ENCODE measurements at regions not wholly inside any gene's neighbourhood (a gene's known extent, or its start where the extent isn't known, plus 50 kb on each side); places are given as distances from the start of the nearest gene placed in this dataset.

DNA sequence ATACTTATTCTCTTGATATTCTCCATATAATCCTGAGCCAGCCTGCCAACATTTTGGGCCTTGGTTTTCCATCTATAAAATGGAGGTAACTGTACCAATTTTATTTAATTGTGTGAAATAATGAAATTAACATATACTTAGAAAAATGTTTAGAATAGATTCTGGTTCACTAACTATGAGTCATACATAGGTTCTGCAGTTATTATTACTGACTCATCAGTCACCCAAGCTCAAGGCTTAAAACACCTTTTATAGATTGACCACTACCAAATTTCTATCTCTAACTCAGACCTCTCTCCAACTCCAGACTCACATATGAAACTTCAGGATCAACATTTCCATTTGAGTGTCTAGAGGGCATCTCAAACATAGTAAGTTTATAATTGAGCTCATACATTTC is 1277.2 kb upstream of the GJE1 start:
- DNase-seq, result no peak

DNA sequence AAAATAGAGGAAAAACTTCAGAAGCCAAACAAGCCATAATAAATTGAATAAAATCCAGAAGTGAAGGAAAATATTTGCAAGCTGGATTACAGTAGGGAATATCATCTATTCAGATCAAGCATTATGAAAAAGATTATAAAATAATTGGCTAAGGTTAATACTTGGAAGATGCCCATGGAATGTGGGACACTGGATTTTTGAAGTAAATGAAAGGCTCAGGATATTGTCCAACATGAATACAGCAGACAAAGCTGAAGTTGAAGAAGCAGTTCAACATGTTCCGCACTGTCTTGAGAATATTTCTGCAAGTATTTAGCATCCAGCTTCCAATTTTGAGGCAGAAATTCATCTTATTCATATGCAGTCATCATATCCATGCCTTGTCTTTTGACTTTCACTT is 1278.4 kb upstream of the GJE1 start:
- DNase-seq, result no peak

DNA sequence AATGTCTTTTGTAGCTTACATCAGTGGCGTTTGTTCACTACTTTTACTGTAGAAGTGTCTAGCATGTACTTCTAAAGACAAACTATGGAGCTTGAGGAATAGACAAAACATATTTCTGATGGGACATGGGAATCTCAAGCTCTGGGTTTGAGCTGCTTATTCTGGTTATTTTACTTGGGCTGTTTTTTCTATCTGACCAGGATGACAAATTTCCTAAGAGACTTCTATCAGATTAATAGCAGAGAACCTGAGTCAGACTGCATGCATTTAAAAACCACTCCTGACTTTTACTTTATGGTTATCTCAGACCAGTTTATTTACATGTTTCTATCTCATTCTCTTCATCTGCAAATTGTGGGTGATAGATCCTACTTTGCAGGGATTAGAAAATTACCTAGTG is 1282.3 kb upstream of the GJE1 start:
- no peak for DNase-seq

GRCh38 chr6:140849456-140849855 is 1283.3 kb upstream of the GJE1 start:
- DNase-seq, result no peak

- no peak for DNase-seq
These were observed 1285.5 kb upstream of the GJE1 start for GRCh38 chr6:140847262-140847645.

DNA sequence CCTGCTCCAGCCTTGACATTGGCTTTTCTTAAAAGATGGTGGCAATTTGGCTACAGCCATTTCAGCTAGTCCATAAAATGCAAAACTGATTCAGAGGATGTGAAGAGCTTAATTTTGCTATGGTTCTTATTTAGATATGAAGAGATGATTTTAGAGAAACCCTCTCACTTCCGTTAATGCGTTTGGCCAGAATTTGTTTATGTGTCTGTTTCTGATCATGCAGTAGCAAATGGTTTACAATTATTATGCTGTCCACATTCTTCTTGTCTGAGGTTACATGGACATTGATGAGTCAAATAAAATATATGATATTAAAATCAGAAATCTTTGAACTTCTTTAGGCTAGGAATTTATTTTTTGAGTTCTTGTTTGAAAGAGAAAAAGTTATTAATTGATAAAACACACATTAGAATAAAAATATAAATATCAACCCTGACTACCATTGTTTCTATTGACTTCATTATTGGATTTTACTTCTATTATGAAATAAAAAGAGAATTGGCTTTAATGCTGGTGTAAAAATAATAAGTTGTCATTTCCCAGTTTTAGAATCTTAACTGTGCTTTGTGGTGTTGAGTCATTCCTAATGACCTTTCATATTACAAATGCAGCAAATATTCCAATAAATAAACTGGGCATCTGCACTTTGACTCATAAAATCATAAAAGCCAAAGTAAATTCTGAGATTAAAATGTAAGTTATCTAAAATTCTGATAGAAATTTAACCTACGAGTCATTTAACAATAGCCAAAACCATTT is 1286.0 kb upstream of the GJE1 start:
- no peak for DNase-seq

DNA sequence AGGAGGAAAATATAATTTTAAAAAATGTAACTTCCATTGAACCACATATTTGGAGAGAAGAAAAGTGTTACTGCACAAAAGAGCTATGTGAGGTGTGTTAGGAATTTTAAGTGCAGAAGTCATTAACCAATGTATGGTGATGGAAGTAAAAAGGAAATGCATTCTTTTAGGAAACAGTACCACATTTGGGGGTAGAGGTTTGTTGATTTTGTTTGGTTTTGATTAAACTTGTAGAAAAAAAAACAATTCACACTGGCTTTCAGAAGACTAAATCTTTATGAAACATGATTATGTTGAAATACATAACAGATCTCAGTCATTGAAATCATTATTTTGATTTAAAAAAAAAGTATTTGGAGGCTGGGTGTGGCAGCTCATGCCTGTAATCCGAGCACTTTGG is 1287.0 kb upstream of the GJE1 start:
- no peak for DNase-seq

DNA sequence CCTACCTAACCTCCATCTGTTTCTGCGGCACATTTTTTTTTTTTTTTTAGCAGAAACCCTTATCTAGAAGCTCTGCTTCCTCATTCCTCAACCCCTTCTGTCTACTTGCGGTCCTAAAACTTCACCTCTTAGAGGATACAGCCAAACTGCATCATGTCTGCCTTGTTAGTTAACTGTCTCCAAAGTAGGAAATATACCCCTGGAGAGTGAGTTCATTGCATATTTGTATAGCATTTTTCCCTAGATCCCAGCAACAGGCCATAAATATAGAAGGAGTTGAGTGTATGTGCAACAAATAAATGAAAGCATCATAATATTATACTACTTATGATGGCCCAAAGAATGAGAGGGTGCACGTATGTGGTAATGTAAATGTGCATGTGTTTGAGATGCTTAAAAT is 1288.6 kb upstream of the GJE1 start:
- DNase-seq, result no peak

DNA sequence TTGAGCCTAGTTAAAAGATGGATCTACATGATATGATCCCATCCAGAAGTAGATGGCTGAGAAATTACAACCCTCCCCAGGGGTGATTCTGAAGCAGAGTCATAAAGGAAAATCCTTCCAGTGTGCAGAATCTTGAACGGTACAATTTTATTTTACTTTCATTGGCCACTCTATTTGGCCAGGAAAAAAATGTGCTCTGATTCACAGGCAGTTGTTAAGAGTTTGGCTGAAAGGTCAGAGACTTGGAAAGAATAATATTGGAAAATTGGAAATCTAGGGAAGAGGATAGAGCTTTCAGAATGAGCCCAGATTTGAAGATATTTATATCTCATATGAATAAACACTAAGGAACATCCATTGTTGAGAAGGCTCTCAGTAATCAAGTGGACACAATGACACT is 1299.3 kb upstream of the GJE1 start:
- DNase-seq, result no peak

- no peak for DNase-seq
These were observed 1302.1 kb upstream of the GJE1 start for GRCh38 chr6:140830666-140831065.

- no peak for DNase-seq
These were observed 1303.9 kb upstream of the GJE1 start for GRCh38 chr6:140828856-140829255.

DNA sequence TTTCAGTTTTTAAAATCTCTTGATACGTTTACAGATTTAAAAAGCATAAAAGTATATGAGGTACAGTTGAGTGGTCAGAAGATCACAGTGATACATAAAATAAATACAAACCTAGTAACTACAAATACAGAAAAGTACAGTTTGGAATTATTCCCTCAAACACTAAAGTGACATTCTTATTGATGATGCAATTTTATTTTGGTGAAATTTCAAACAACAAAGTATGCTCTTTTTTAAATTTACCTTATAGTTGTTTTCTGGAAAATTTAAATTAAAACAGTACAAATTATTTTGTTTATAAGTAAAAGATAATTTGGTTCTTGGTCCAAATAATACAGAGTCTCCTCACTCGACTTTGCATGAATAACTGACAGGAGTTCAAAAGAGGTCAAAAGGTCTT is 1305.1 kb upstream of the GJE1 start:
- DNase-seq, result no peak

GRCh38 chr6:140825731-140826130 is 1307.0 kb upstream of the GJE1 start:
- no peak for DNase-seq

- no peak for DNase-seq
These were observed 1308.1 kb upstream of the GJE1 start for GRCh38 chr6:140824595-140824994.

DNA sequence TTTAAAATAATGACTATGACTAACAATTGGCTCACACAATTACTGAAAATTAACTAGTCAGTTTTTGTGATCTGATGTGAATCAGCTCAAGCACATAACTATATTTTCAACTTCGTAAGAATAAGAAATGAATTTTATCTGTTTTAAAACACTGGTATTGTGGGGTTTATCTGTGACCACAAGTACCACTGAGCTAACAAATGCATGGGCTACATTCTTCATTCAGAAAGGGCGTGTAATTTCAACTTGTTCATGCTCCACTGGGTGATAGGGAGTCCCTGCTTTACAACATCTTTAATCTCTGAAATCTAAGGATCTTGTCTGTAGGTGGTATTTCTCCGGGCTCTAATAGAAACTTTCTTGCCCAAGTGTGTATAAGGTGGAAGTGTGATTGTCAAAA is 1311.5 kb upstream of the GJE1 start:
- no peak for DNase-seq

DNA sequence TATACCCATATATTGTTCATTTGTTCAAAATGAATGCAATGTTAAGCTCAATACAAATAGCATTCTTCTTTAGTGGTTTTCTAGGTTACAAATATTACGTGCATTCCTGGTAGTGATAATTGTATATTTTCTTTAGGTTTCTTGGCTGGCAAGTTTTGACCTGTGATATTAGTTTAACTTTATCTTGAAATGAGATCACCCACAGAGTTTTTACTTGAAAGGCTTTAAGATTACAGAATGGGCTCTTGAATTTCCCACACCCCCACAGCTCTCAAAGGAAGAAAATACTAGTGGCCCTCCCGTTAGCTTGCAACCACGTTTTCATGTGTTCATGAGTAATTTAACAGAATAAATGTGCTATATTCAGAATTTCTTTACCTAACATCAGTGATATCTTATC is 1315.5 kb upstream of the GJE1 start:
- no peak for DNase-seq

DNA sequence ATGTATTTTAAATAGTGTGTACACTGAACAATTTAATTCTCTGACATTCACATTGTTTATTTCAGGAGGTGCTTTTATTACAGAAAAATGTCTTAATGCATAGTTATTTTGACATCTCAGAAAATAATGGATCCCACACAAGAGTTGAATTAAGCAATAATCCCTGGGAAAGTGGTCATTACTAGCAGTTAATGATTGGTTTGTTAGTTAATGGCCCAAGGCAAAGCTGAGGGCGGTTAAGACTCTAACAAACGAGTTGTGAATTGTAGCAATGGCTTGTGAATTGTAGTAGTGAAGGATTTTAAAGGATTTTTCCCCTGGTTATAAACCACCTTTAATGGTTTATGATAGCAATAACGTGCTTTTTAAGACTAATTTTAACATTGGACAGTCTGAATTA is 1316.0 kb upstream of the GJE1 start:
- DNase-seq, result no peak

DNA sequence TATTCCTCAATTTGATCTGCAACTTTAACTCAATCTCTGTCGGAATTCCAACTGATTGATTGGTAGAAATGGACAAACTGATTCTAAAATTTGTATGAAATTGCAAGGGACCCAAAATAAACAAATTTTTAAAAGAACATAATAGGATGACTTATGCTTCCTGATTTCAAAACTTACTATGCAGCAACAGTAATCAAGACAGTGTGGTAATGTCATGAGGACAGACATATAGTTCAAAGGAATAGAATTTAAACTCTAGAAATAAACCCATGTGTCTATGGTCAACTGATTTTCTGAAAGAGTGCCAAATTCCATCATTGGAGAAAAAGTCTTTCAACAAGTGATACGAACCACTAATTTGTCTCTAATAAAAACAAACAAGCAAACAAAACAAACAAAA is 1320.1 kb upstream of the GJE1 start:
- no peak for DNase-seq

GRCh38 chr6:140811642-140812041 is 1321.1 kb upstream of the GJE1 start:
- DNase-seq, result no peak

DNA sequence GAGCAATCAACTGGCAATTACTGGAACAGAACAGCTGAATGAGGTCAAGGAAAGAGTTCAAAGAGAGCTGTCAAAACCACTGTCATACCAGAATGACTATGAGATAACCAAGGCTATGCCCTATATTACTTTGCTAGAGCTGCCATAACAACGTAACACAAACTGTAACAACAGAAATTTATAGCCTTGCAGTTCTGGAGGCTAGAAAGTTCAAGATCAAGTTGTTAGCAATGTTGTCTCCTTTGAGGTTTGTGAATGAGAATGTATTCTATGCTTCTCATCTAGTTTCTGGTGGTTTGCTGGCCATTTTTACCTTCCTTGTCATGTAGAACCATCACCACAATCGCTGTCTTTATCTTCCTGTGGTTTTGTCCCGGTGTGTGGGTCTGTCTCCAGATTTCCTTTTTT is 1323.0 kb upstream of the GJE1 start:
- DNase-seq, result no peak

GRCh38 chr6:140806431-140806830 is 1326.3 kb upstream of the GJE1 start:
- no peak for DNase-seq

GRCh38 chr6:140794544-140794943 is 1338.2 kb upstream of the GJE1 start:
- DNase-seq, result no peak

DNA sequence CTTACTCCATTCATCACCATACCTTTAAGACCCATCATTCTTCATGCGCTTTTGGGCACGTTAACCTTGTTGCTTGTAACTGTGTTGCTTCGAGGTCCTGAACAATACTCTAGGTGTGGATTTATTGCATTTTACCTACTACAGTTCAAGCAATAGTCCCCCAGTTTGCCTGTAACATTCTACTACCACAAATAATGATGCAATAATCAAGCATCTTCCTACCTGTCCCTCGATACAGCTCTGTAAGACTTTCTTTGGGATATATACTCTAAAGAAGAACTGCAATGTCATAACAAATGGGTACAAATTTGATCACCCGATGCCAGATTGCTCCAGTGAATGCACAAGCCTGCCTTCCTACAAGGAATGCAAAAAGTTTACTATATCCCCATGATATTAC is 1342.6 kb upstream of the GJE1 start:
- DNase-seq, result no peak

DNA sequence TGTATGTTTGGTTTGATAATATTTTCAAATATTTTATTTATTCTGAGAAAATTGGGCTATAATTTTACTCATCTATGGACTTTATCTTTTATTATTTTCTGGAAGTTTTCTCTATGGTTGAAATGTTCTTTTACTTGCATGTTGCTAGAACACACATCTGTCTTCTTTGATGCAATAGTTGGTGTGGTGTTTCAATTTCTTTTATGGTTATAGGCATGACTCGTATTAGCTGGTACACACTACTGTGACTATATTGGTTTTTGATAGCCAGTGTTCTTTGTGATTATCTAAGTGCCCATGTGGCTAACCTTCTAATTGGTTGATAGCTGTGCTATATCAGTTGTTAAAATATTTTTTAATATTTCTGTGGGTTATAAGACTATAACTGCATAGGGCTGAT is 1343.3 kb upstream of the GJE1 start:
- no peak for DNase-seq

DNA sequence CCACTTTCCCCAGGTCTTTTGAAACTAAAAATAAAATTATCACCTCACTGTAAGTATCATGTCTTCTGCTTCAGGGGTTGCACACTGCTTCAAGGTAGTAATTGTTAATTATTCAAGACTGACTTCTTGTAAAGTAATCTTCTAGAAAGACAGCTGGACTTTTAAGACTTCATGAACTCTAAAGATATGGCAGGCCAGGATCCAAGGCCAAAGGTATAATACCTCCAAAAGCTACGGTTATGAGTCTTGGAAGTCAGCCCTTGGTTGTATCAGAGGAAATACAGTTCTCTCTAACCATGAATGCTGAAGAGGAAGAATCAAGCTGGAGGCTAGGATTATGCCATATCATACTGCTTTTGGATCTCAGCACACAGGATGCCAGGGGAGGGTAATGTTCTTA is 1346.8 kb upstream of the GJE1 start:
- DNase-seq, result no peak

- no peak for DNase-seq
These were observed 1348.2 kb upstream of the GJE1 start for GRCh38 chr6:140784573-140784972.
